SJCRH30 (cell line): ENCODE measurements at regions not wholly inside any gene's neighbourhood (a gene's known extent, or its start where the extent isn't known, plus 50 kb on each side); places are given as distances from the start of the nearest gene placed in this dataset.
"Not testable (repeated sequence)": the region's sequence is repeated elsewhere in the genome, so short reads cannot be mapped to it uniquely, and the experiment has no call there.

Source experiments
- DNase-seq, 2 experiments: peaks; one replicate each; pipeline ENCODE4 v3.0.0-alpha.2; 2015 to 2020
- H3K27ac ChIP-seq: fragments of 250-450 bp; sonication (Bioruptor Pico); 2 replicates; pipeline ENCODE4 v1.5.1; 2020; ENCODE audit warnings: mild to moderate bottlenecking, moderate library complexity
- H3K27me3 ChIP-seq: fragments of 250-450 bp; sonication (Bioruptor Pico); 2 replicates; pipeline ENCODE4 v1.5.1; 2020; ENCODE audit warnings: mild to moderate bottlenecking, moderate library complexity
- H3K36me3 ChIP-seq: fragments of 250-450 bp; sonication (Bioruptor Pico); 2 replicates; pipeline ENCODE4 v1.5.1; 2020; ENCODE audit warnings: mild to moderate bottlenecking, moderate library complexity
- H3K4me1 ChIP-seq: fragments of 250-450 bp; sonication (Bioruptor Pico); 2 replicates; pipeline ENCODE4 v1.5.1; 2020; ENCODE audit warnings: mild to moderate bottlenecking, moderate library complexity
- H3K4me3 ChIP-seq: fragments of 250-450 bp; sonication (Bioruptor Pico); 2 replicates; pipeline ENCODE4 v1.5.1; 2020; ENCODE audit warnings: mild to moderate bottlenecking, moderate library complexity
- H3K9me3 ChIP-seq: fragments of 250-450 bp; sonication (Bioruptor Pico); replicated peaks from 2 replicates; pipeline ENCODE4 v1.5.1; 2020; ENCODE audit warnings: mild to moderate bottlenecking, moderate library complexity

GRCh38 chr1:238608144-238608543, 717.4 kb upstream of the ZP4 start:
- no peak for DNase-seq
- Histone ChIP-seq H3K36me3 (no peaks in the 10 kb centered on the region), H3K9me3 (no peaks in the 10 kb centered on the region), H3K27me3 (no peaks in the 10 kb centered on the region), H3K4me1 (no peaks in the 10 kb centered on the region), H3K4me3 (no peak overlapping the region), H3K27ac (no peak overlapping the region)

GRCh38 chr1:238606896-238607295, 716.2 kb upstream of the ZP4 start:
- H3K4me3 ChIP-seq = no peak overlapping the region
- H3K36me3 ChIP-seq = no peaks in the 10 kb centered on the region
- DNase-seq = no peak
- no peak overlapping the region for H3K27ac ChIP-seq
- H3K27me3 ChIP-seq = no peaks in the 10 kb centered on the region
- no peaks in the 10 kb centered on the region for H3K9me3 ChIP-seq
- H3K4me1 ChIP-seq = no peaks in the 10 kb centered on the region

GRCh38 chr1:238606457-238606856, 715.7 kb upstream of the ZP4 start:
- Histone ChIP-seq H3K27me3 (no peaks in the 10 kb centered on the region), H3K36me3 (no peaks in the 10 kb centered on the region), H3K4me3 (no peak overlapping the region), H3K4me1 (no peaks in the 10 kb centered on the region), H3K27ac (no peak overlapping the region), H3K9me3 (no peaks in the 10 kb centered on the region)
- no peak for DNase-seq

- no peaks in the 10 kb centered on the region for H3K27me3 ChIP-seq
- H3K4me3 ChIP-seq = no peak overlapping the region
- no peaks in the 10 kb centered on the region for H3K9me3 ChIP-seq
Observed at GRCh38 chr1:238604357-238604756, 713.6 kb upstream of the ZP4 start.

GRCh38 chr1:238601604-238602003, 710.9 kb upstream of the ZP4 start:
- H3K4me1 ChIP-seq, H3K27me3 ChIP-seq, H3K36me3 ChIP-seq, H3K4me3 ChIP-seq, H3K9me3 ChIP-seq, H3K27ac ChIP-seq, DNase-seq: not testable (repeated sequence)

More at GRCh38 chr1:238604357-238604756, 713.6 kb upstream of the ZP4 start:
- no peaks in the 10 kb centered on the region for H3K36me3 ChIP-seq
- H3K4me1 ChIP-seq = no peaks in the 10 kb centered on the region
- no peak overlapping the region for H3K27ac ChIP-seq
- DNase-seq = no peak

GRCh38 chr1:238596703-238597102, 706.0 kb upstream of the ZP4 start:
- Histone ChIP-seq H3K27ac (no peak overlapping the region), H3K4me3 (no peak overlapping the region), H3K36me3 (no peaks in the 10 kb centered on the region), H3K4me1 (no peaks in the 10 kb centered on the region), H3K9me3 (no peaks in the 10 kb centered on the region), H3K27me3 (no peaks in the 10 kb centered on the region)
- no peak for DNase-seq

GRCh38 chr1:238592621-238593020, 701.9 kb upstream of the ZP4 start:
- DNase-seq = no peak
- Histone ChIP-seq H3K9me3 (no peaks in the 10 kb centered on the region), H3K27me3 (no peaks in the 10 kb centered on the region)

GRCh38 chr1:238589843-238590435, 699.2 kb upstream of the ZP4 start:
- Histone ChIP-seq H3K9me3 (no peaks in the 10 kb centered on the region), H3K4me1 (no peaks in the 10 kb centered on the region), H3K4me3 (no peak overlapping the region), H3K36me3 (no peaks in the 10 kb centered on the region), H3K27me3 (no peaks in the 10 kb centered on the region), H3K27ac (no peak overlapping the region)
- no peak for DNase-seq

More at GRCh38 chr1:238592621-238593020, 701.9 kb upstream of the ZP4 start:
- H3K4me1 ChIP-seq = no peaks in the 10 kb centered on the region
- H3K4me3 ChIP-seq = no peak overlapping the region
- H3K36me3 ChIP-seq = no peaks in the 10 kb centered on the region
- H3K27ac ChIP-seq = no peak overlapping the region

GRCh38 chr1:238582816-238583215, 692.1 kb upstream of the ZP4 start:
- Histone ChIP-seq H3K4me1 (no peaks in the 10 kb centered on the region), H3K4me3 (no peak overlapping the region), H3K36me3 (no peaks in the 10 kb centered on the region), H3K9me3 (no peaks in the 10 kb centered on the region), H3K27ac (no peak overlapping the region), H3K27me3 (no peaks in the 10 kb centered on the region)
- DNase-seq = no peak

GRCh38 chr1:238581332-238581731, 690.6 kb upstream of the ZP4 start:
- Histone ChIP-seq H3K36me3 (no peaks in the 10 kb centered on the region), H3K4me1 (no peaks in the 10 kb centered on the region), H3K4me3 (no peak overlapping the region), H3K27me3 (no peaks in the 10 kb centered on the region), H3K9me3 (no peaks in the 10 kb centered on the region), H3K27ac (no peak overlapping the region)
- no peak for DNase-seq

GRCh38 chr1:238568735-238569134, 678.0 kb upstream of the ZP4 start:
- Histone ChIP-seq H3K4me3 (no peak overlapping the region), H3K36me3 (no peaks in the 10 kb centered on the region), H3K27ac (no peak overlapping the region), H3K9me3 (no peaks in the 10 kb centered on the region), H3K4me1 (no peaks in the 10 kb centered on the region), H3K27me3 (no peaks in the 10 kb centered on the region)
- DNase-seq = no peak

- no peak for DNase-seq
- Histone ChIP-seq H3K27me3 (no peaks in the 10 kb centered on the region), H3K36me3 (no peaks in the 10 kb centered on the region)
Observed at GRCh38 chr1:238562341-238562740, 671.6 kb upstream of the ZP4 start.

GRCh38 chr1:238558746-238559145, 668.0 kb upstream of the ZP4 start:
- no peaks in the 10 kb centered on the region for H3K36me3 ChIP-seq
- H3K9me3 ChIP-seq = no peaks in the 10 kb centered on the region
- H3K27ac ChIP-seq = no peak overlapping the region

More at GRCh38 chr1:238562341-238562740, 671.6 kb upstream of the ZP4 start:
- no peaks in the 10 kb centered on the region for H3K4me1 ChIP-seq
- no peak overlapping the region for H3K4me3 ChIP-seq
- no peak overlapping the region for H3K27ac ChIP-seq
- no peaks in the 10 kb centered on the region for H3K9me3 ChIP-seq

GRCh38 chr1:238558156-238558555, 667.4 kb upstream of the ZP4 start:
- DNase-seq = no peak
- no peak overlapping the region for H3K4me3 ChIP-seq
- H3K27ac ChIP-seq = no peak overlapping the region
- no peaks in the 10 kb centered on the region for H3K9me3 ChIP-seq
- H3K4me1 ChIP-seq = no peaks in the 10 kb centered on the region
- H3K36me3 ChIP-seq = no peaks in the 10 kb centered on the region
- no peaks in the 10 kb centered on the region for H3K27me3 ChIP-seq

More at GRCh38 chr1:238558746-238559145, 668.0 kb upstream of the ZP4 start:
- no peaks in the 10 kb centered on the region for H3K27me3 ChIP-seq
- no peak overlapping the region for H3K4me3 ChIP-seq
- no peaks in the 10 kb centered on the region for H3K4me1 ChIP-seq
- DNase-seq = no peak

- no peaks in the 10 kb centered on the region for H3K9me3 ChIP-seq
Observed at GRCh38 chr1:238552271-238552670, 661.5 kb upstream of the ZP4 start.

GRCh38 chr1:238549137-238549536, 658.4 kb upstream of the ZP4 start:
- H3K27me3 ChIP-seq = no peaks in the 10 kb centered on the region
- no peaks in the 10 kb centered on the region for H3K9me3 ChIP-seq
- H3K4me1 ChIP-seq = no peaks in the 10 kb centered on the region
- no peak overlapping the region for H3K27ac ChIP-seq
- no peaks in the 10 kb centered on the region for H3K36me3 ChIP-seq
- no peak for DNase-seq
- H3K4me3 ChIP-seq = no peak overlapping the region

More at GRCh38 chr1:238552271-238552670, 661.5 kb upstream of the ZP4 start:
- H3K4me1 ChIP-seq = no peaks in the 10 kb centered on the region
- H3K4me3 ChIP-seq = no peak overlapping the region
- DNase-seq = no peak
- H3K27me3 ChIP-seq = no peaks in the 10 kb centered on the region
- no peak overlapping the region for H3K27ac ChIP-seq
- no peaks in the 10 kb centered on the region for H3K36me3 ChIP-seq
